ENCODE measurements at regions not wholly inside any gene's neighbourhood (a gene's known extent, or its start where the extent isn't known, plus 50 kb on each side); places are given as distances from the start of the nearest gene placed in this dataset.

DNA sequence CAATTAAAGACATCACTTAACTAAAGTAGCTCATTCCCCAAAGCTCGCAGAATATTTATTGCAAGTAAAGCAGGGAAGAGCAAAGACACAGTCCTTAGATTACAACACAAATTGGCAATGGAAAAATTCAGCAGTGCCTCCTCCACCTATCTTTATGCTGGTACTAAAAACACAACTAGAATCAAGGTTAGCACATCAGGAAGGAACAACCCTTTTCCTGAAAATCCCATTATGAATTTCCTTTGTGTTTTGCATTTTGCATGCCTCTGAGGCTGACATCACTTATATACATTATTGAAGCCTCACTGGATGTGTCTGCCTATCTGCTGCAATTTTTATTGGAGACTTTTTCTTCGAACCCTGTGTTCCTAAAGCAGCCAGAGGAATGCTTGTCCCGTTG lies 193.8 kb upstream of the STK17B start:
- H3K9ac ChIP-seq (ENCODE audit: insufficient read depth in 1 of 2, low read depth in 2 of 2, low read length in 2 of 2), result no peak overlapping the region
- H2AFZ ChIP-seq (ENCODE audit: low read depth, low read length), result peak overlapping the region; percentile 62; the same call in 1 of the 2 replicates
- no peaks in the 10 kb centered on the region for H4K20me1 ChIP-seq (replicated peaks; ENCODE audit: control insufficient read depth, insufficient read depth, low read length)
- 51% methylated on average over 3 of the region's 3 CpGs for WGBS (ENCODE audit: insufficient coverage, low coverage, missing lambda C conversion rate)
- H3K27ac ChIP-seq (ENCODE audit: extremely low read depth, low read depth, low read length), result no peak overlapping the region; the same call in 2 of the 3 replicates
- no peak for ATAC-seq
- intact Hi-C loops (cut with micrococcal nuclease), result loop anchor here (5.0 kb wide), 1 partner anchor 37 kb away; no protein-coding TSS in a partner anchor
- peaks cover 5% of the 10 kb centered on the region; the same call in 1 of the 2 replicates for H3K9me3 ChIP-seq (replicated peaks; ENCODE audit: control insufficient read depth, insufficient read depth, low read depth, low read length)
- no peaks in the 10 kb centered on the region for H3K36me3 ChIP-seq (ENCODE audit: control insufficient read depth, insufficient read depth, low read length)
- FAIRE-seq, result no peak
- TF ChIP-seq FIP1L1 (IDR thresholded peaks at IDR 0.05; ENCODE audit: low read depth, low read length, poor library complexity, severe bottlenecking) (no peak), RFX7 (CRISPR knock-in tag; IDR thresholded peaks at IDR 0.05) (no peak), ATF1 (CRISPR knock-in tag; IDR thresholded peaks at IDR 0.05) (no peak), ATF1 (tag; IDR thresholded peaks at IDR 0.05) (no peak), ZNF780A (CRISPR knock-in tag; IDR thresholded peaks at IDR 0.05) (no peak), ZNF133 (CRISPR knock-in tag; IDR thresholded peaks at IDR 0.05) (no peak), KLF1 (tag; IDR thresholded peaks at IDR 0.05) (no peak), NR3C1 (CRISPR knock-in tag; IDR thresholded peaks at IDR 0.05) (no peak), ZNF316 (IDR thresholded peaks at IDR 0.05) (no peak), RHOXF2B (CRISPR knock-in tag; conservative IDR thresholded peaks at IDR 0.05) (no peak), NR2C1 (IDR thresholded peaks at IDR 0.05) (no peak), NR2C1 (tag; IDR thresholded peaks at IDR 0.05) (no peak), EHMT2 (IDR thresholded peaks at IDR 0.05) (no peak), XRCC5 (IDR thresholded peaks at IDR 0.05; ENCODE audit: low read depth, low read length) (no peak), DPF2 (IDR thresholded peaks at IDR 0.05) (no peak), TARDBP (IDR thresholded peaks at IDR 0.05) (no peak)
- TF ChIP-seq, protein P1, sequence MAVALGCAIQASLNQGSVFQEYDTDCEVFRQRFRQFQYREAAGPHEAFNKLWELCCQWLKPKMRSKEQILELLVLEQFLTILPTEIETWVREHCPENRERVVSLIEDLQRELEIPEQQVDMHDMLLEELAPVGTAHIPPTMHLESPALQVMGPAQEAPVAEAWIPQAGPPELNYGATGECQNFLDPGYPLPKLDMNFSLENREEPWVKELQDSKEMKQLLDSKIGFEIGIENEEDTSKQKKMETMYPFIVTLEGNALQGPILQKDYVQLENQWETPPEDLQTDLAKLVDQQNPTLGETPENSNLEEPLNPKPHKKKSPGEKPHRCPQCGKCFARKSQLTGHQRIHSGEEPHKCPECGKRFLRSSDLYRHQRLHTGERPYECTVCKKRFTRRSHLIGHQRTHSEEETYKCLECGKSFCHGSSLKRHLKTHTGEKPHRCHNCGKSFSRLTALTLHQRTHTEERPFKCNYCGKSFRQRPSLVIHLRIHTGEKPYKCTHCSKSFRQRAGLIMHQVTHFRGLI (CRISPR knock-in tag; IDR thresholded peaks at IDR 0.05), result no peak
- no peak overlapping the region for H3K4me2 ChIP-seq (ENCODE audit: insufficient read depth, low read length)
- H3K9me1 ChIP-seq (ENCODE audit: control insufficient read depth, insufficient read depth, low read length), result no peaks in the 10 kb centered on the region
- DNase-seq (ENCODE audit: extremely low read depth in 1 of 4, low spot score in 3 of 4), result no peak
- ChIA-PET CTCF (ENCODE audit: low intra/inter-chr PET ratio) (no interaction called here), POLR2A (interaction anchor here (1.2 kb wide), 1 partner anchor 8 kb away, joined by 3 read pairs; no protein-coding TSS in a partner anchor)
- BruUV-seq (replicated peaks), result no TSS peak
- H3K27me3 ChIP-seq (ENCODE audit: control insufficient read depth in 2 of 2, insufficient read depth in 2 of 2, low read length in 2 of 2), result no peaks in the 10 kb centered on the region
- peaks cover 0 to 5% of the 10 kb centered on the region in 2 experiments; a peak in 2 of 5 replicates for H3K4me1 ChIP-seq (replicated peaks in 1 of 2; ENCODE audit: control insufficient read depth in 2 of 2, insufficient read depth in 2 of 2, low read length in 2 of 2)
- in situ Hi-C loops (cut with MboI), result no loop called here
- H3K4me3 ChIP-seq, result no peak overlapping the region
- H3K79me2 ChIP-seq (ENCODE audit: control insufficient read depth, insufficient read depth, low read length), result no peaks in the 10 kb centered on the region
